DOHH2 (cell line): ENCODE measurements at regions not wholly inside any gene's neighbourhood (a gene's known extent, or its start where the extent isn't known, plus 50 kb on each side); places are given as distances from the start of the nearest gene placed in this dataset.

Experiments used
- H3F3A ChIP-seq: fragments of 200-600 bp; sonication (generic), shearing (Covaris generic); 2 replicates; pipeline ENCODE4 v1.6.0; 2016; ENCODE audit warnings: antibody characterized with exemption, mild to moderate bottlenecking; ENCODE audit not compliant: control insufficient read depth, insufficient read depth
- H3K27ac ChIP-seq: fragments of 200-600 bp; sonication (generic); 2 replicates; pipeline ENCODE4 v1.5.1; 2014; ENCODE audit warnings: low read depth, mild to moderate bottlenecking, low read length, moderate library complexity
- H3K27me3 ChIP-seq: fragments of 200-600 bp; sonication (generic); 2 replicates; pipeline ENCODE4 v1.6.1; 2014; ENCODE audit warnings: mild to moderate bottlenecking, low read length, mixed read lengths; ENCODE audit not compliant: control insufficient read depth
- H3K36me3 ChIP-seq: fragments of 200-600 bp; sonication (generic); 2 replicates; pipeline ENCODE4 v1.6.1; 2014; ENCODE audit warnings: mild to moderate bottlenecking, low read length, moderate library complexity, mixed read lengths; ENCODE audit not compliant: control insufficient read depth
- H3K4me1 ChIP-seq: fragments of 200-600 bp; sonication (generic); 2 replicates; pipeline ENCODE4 v1.6.1; 2014; ENCODE audit warnings: mild to moderate bottlenecking, low read length, mixed read lengths; ENCODE audit not compliant: control insufficient read depth
- H3K4me2 ChIP-seq: fragments of 200-600 bp; sonication (generic); 2 replicates; pipeline ENCODE4 v1.6.0; 2014; ENCODE audit warnings: mild to moderate bottlenecking, low read length, moderate library complexity
- H3K4me3 ChIP-seq: fragments of 200-600 bp; sonication (generic); 2 replicates; pipeline ENCODE4 v1.5.1; 2014; ENCODE audit warnings: mild to moderate bottlenecking, low read length, mixed read lengths
- H3K79me2 ChIP-seq: fragments of 200-600 bp; sonication (generic); 2 replicates; pipeline ENCODE4 v1.6.1; 2014; ENCODE audit warnings: mild to moderate bottlenecking, low read length, mixed read lengths; ENCODE audit not compliant: control insufficient read depth
- H3K9me2 ChIP-seq: fragments of 200-600 bp; sonication (generic); replicated peaks from 2 replicates; pipeline ENCODE4 v1.6.1; 2014; ENCODE audit warnings: mild to moderate bottlenecking, low read length, mixed read lengths; ENCODE audit not compliant: control insufficient read depth
- H3K9me3 ChIP-seq: fragments of 200-600 bp; sonication (generic); 2 replicates; pipeline ENCODE4 v1.6.1; 2014; ENCODE audit warnings: antibody characterized with exemption, low read length, mixed read lengths; ENCODE audit not compliant: control insufficient read depth, insufficient read depth
- H4K20me1 ChIP-seq: fragments of 200-600 bp; sonication (generic); 2 replicates; pipeline ENCODE4 v1.6.0; 2014; ENCODE audit warnings: low read depth, mild to moderate bottlenecking, antibody characterized with exemption, low read length, moderate library complexity; ENCODE audit not compliant: control insufficient read depth, insufficient read depth
- EZH2phosphoT487 ChIP-seq: fragments of 200-600 bp; sonication (generic); IDR thresholded peaks from 2 replicates; pipeline ENCODE4 v1.6.1; 2017; ENCODE audit warnings: borderline replicate concordance, mild to moderate bottlenecking, antibody characterized with exemption, low read length, moderate library complexity, mixed read lengths
- TF ChIP-seq, protein P1 (sequence below): fragments of 200-600 bp; sonication (generic); IDR thresholded peaks from one replicate; pipeline ENCODE4 v1.5.1; 2014; ENCODE audit warnings: antibody characterized with exemption, mild to moderate bottlenecking, low read depth, low read length; ENCODE audit not compliant: poor library complexity, severe bottlenecking

DNA sequence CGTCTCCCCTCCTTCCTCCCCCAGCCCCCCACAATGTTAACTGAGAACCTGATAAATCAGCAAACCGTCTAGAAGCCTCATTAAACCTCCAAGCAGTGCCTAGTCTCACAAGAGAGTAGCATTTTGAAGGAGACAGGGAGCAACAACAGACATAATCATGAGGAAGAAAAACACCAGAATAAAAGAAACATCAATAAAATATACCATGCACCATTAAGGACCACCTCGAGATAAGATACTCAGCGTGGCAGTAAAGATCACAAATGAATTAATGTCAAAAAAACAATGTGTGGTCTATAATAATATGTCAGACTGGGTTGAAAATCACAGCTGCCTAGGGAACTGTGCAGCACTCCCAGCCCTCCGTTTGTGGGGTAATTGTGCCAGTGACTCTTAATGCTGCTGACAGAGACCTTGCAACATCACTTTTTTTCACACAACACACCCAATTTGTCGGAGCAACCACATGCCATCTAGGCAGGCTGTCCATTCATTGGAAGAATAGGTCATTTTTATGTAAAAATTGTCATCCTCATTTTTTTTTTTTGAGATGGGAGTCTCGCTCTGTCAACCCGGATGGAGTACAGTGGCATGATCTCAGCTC, 450.8 kb upstream of the WWC1 start:
- H3K9me3 ChIP-seq = no peaks in the 10 kb centered on the region
- H3F3A ChIP-seq = no peaks in the 10 kb centered on the region
- no peak overlapping the region for H3K27ac ChIP-seq
- H3K9me2 ChIP-seq = no peaks in the 10 kb centered on the region
- H3K36me3 ChIP-seq = no peaks in the 10 kb centered on the region
- no peak overlapping the region for H3K4me2 ChIP-seq
- TF ChIP-seq, protein P1, sequence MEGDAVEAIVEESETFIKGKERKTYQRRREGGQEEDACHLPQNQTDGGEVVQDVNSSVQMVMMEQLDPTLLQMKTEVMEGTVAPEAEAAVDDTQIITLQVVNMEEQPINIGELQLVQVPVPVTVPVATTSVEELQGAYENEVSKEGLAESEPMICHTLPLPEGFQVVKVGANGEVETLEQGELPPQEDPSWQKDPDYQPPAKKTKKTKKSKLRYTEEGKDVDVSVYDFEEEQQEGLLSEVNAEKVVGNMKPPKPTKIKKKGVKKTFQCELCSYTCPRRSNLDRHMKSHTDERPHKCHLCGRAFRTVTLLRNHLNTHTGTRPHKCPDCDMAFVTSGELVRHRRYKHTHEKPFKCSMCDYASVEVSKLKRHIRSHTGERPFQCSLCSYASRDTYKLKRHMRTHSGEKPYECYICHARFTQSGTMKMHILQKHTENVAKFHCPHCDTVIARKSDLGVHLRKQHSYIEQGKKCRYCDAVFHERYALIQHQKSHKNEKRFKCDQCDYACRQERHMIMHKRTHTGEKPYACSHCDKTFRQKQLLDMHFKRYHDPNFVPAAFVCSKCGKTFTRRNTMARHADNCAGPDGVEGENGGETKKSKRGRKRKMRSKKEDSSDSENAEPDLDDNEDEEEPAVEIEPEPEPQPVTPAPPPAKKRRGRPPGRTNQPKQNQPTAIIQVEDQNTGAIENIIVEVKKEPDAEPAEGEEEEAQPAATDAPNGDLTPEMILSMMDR = no peak
- no peak for TF ChIP-seq EZH2phosphoT487
- no peaks in the 10 kb centered on the region for H4K20me1 ChIP-seq
- H3K27me3 ChIP-seq = no peaks in the 10 kb centered on the region
- H3K79me2 ChIP-seq = no peaks in the 10 kb centered on the region
- no peaks in the 10 kb centered on the region for H3K4me1 ChIP-seq
- H3K4me3 ChIP-seq = no peak overlapping the region

DNA sequence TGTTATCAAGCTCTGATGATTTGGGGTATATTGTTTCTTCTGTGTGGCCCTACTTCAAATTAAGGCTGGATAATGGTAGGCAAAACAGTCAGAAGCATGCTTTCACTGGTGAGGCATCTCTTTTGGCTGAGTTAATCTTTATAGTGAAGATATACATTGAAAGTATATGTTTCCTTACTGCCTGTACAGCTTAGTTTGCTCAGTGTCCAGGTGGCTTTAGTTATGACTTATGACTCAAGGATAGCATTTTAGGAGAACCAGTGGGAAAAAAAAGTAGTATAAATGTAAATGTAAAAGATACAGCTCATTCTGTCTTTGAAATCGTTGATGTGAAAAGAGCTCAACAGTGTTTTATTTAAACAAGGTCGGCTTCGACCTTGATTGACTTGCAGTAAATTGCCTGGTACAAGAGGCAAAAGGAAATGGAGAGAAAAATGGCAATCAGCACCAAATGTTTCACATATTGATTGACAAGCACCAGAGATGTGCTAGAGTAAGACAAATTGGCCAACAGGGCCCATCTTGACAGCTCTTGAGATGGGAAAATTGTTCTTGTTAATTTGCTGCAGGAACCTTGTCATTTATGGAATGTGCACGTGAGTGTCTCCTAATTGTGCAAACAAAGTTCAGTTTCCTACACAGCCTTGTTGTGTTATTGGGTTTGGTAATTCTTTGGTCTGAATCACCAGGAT, 447.4 kb upstream of the WWC1 start:
- no peak overlapping the region for H3K4me3 ChIP-seq
- TF ChIP-seq EZH2phosphoT487 = no peak
- TF ChIP-seq, protein P1 = no peak
- H3K4me2 ChIP-seq = no peak overlapping the region
- no peaks in the 10 kb centered on the region for H3K9me2 ChIP-seq
- H3F3A ChIP-seq = no peaks in the 10 kb centered on the region
- H4K20me1 ChIP-seq = no peaks in the 10 kb centered on the region
- H3K79me2 ChIP-seq = no peaks in the 10 kb centered on the region
- H3K4me1 ChIP-seq = no peaks in the 10 kb centered on the region
- H3K27me3 ChIP-seq = no peaks in the 10 kb centered on the region
- H3K27ac ChIP-seq = no peak overlapping the region
- no peaks in the 10 kb centered on the region for H3K9me3 ChIP-seq
- H3K36me3 ChIP-seq = no peaks in the 10 kb centered on the region

DNA sequence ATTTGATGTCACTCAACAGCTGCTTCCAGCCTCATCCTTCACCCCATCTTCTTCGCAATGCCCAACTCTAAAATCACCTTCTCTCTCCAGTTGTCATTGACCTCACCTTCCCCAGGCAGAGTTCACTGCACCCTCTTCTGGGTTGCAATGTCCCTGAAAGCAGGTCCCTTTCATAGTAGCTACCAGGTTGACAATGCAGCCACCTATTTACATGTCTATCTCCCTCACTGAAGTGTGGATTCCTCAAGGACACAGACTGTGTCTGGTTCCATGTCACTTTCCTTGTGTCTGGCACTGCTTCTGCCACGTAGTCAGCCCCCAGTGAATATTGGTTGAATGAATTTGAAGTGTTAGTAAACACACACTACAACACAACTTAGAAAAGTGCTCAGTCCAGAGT, 445.5 kb upstream of the WWC1 start:
- no peaks in the 10 kb centered on the region for H3K9me3 ChIP-seq
- no peak overlapping the region for H3K4me3 ChIP-seq
- H3K79me2 ChIP-seq = no peaks in the 10 kb centered on the region
- H3K36me3 ChIP-seq = no peaks in the 10 kb centered on the region
- H3F3A ChIP-seq = no peaks in the 10 kb centered on the region
- H3K9me2 ChIP-seq = no peaks in the 10 kb centered on the region
- H3K27me3 ChIP-seq = no peaks in the 10 kb centered on the region
- H3K27ac ChIP-seq = no peak overlapping the region
- H3K4me1 ChIP-seq = no peaks in the 10 kb centered on the region
- H4K20me1 ChIP-seq = no peaks in the 10 kb centered on the region
- H3K4me2 ChIP-seq = no peak overlapping the region
- TF ChIP-seq, protein P1 = no peak
- TF ChIP-seq EZH2phosphoT487 = no peak
